ENCODE measurements at regions not wholly inside any gene's neighbourhood (a gene's known extent, or its start where the extent isn't known, plus 50 kb on each side); places are given as distances from the start of the nearest gene placed in this dataset.

GRCh38 chr16:9155871-9156270, 64.4 kb downstream of the HAPSTR1 start:
- TF ChIP-seq CTCF (IDR thresholded peaks at IDR 0.05; ENCODE audit: insufficient read depth, low read length, poor library complexity, severe bottlenecking) = no peak
- no peak for TF ChIP-seq EZH2phosphoT487 (conservative IDR thresholded peaks at IDR 0.05; ENCODE audit: low read length)
